ENCODE measurements at regions not wholly inside any gene's neighbourhood (a gene's known extent, or its start where the extent isn't known, plus 50 kb on each side); places are given as distances from the start of the nearest gene placed in this dataset.
"Not testable (repeated sequence)": the region's sequence is repeated elsewhere in the genome, so short reads cannot be mapped to it uniquely, and the experiment has no call there.

DNA sequence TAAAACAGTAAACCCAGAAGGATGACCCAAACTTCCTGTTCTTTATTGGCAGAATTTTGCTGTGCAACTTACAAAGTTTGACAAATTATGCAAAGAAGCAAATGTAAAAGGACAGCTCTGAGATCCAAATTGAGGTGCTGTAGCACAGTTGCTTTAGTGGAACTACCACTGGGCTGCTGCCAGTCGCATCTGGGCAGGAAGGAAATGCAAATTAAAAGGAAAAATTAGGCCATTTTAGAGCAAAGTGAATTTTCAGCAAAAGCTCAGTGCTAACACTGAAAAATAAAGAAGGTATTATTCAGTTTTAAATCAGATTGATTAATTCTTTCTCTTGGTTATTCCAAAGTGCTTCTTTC is 104.5 kb downstream of the ZMAT3 start:
- DNase-seq (ENCODE audit: low spot score) = no peak
- ATAC-seq = no peak
- intact Hi-C loops (cut with DNase I) = no loop called here

DNA sequence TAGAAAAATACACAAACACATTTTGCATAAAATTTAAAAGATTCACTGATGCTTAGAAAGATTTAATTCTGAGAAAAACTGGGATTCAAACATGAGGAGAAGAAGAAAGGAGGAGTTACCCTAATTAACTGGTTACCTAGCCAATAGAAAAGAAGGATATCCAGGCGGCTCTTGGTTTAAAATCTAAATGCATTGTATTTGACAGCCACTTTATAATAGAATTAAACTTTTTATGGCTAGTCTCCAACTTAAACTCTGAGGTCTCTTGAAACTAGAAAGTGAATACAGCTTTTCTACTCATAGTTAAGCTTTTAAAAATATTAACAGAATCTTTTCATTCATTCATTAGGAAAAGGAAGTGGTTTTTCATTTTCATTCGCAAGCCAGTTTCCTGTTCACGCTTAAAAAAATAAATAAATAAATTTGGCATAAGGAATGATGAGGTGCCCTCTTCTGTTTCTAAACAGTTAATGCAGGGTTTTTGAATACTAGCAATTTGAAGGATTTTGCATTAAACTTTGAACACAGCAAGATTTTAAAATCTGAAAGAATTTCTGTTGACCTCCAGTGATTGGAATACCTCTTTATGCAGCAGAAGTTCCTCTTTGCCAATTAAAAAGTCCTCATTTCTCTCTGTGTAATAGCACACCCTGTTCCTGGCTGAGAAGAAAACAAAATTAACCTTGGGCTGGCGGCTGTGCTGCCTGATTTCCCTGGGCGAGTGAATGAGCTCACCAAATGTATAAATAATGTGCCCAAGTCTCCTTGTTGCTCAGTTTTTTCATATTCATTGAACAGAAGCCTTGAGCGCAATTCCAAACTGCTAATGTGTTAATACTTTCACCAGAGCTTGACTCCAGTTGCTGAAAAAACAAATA is 105.1 kb downstream of the ZMAT3 start:
- peak; percentile 70 for ATAC-seq
- DNase-seq (ENCODE audit: low spot score) = no peak
- intact Hi-C loops (cut with DNase I) = no loop called here

DNA sequence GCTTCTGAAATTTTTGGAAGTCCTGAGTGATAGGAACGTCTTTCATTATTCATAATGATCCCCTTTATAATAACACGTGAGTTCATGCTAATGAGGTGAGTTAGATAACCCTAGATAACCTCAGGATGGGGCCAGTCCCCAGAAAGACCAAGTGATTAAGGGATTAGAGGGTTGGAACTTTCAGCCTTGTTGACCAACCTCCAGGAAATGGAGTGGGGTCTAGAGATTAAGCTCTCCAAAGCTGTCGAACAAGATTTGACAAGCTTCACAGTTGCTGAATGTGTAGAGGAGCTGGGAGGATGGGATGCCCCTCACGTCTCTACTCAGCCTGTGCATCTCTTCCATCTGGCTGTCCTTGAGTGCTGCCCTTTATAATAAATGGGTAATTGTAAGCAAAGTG is 107.1 kb downstream of the ZMAT3 start:
- DNase-seq (ENCODE audit: low spot score) = no peak
- intact Hi-C loops (cut with DNase I) = no loop called here
- no peak for ATAC-seq

DNA sequence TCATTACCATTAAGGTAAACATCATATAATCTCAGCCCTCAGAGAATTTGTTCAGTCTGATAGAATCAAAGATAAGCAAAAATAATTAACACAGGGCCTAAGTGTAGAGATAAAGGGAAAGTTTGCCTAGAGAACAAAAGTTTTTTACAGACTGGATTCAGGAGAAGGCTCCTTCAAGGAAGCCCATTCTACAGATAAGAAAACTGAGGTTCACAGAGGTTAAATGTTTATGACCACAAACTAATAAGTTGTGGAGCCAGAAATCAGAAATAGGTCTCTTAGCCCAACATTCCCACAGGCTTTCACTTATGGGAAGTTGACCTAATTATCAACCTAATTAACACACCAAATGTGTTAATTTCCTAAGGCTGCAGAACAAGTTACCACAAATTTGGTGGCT is 110.7 kb downstream of the ZMAT3 start:
- intact Hi-C loops (cut with DNase I) = no loop called here
- ATAC-seq (no peak), DNase-seq (ENCODE audit: low spot score) (no peak)

DNA sequence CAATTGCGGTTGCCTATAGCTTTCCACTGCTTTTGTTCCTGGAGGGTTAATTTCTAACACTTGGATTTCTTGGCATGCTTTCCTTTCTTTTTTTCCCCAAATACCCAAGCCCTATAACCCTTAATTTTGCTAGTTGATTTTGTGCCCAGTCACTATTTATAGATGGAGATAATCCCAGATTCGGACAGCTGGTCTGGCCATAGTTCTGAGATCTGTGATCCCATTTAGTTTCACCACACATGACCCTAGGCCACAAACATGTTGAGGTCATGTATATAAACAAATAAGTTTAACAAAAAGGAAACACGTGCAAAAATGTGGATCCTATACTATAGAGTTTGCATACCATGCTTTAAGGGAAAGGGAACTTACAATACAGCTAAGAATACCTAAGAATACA is 111.4 kb downstream of the ZMAT3 start:
- DNase-seq (ENCODE audit: low spot score) (no peak), ATAC-seq (no peak)
- intact Hi-C loops (cut with DNase I) = no loop called here

DNA sequence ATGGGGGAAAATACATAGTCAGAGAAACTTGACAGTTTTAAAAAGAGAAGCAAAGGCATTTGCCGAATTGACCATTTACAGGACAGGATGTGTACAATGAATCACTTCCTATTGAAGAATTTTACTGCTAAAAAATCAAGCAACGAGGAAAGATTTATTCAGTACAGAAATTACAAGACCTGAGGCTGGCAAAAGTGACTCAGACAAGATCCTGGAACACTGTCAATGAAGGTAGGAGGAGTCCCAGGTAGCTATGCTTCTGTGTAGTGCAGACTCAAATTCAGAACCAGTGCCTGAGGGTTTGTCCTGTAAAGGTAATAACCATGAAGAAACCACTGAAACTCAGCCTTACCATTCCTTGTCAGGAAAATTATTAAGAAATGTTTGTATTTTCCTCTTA is 120.9 kb downstream of the ZMAT3 start:
- ATAC-seq = no peak
- no peak for DNase-seq (ENCODE audit: low spot score)
- intact Hi-C loops (cut with DNase I) = no loop called here

DNA sequence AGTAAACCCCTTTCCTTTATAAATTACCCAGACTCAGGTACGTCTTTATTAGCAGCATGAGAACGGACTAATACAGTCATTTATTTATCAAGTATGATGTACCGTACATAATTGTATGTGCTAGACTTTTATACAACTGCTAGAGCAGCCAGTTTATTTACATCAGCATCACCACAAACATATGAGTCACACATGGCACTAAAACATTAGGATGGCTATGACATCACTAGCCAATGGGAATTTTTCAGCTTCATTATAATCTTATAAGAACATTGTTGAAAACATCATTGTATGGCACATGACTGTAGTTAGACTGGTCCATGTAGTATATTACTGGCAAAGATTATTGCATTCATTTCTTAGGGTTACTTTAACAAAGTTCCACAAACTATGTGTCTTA is 121.7 kb downstream of the ZMAT3 start:
- DNase-seq (ENCODE audit: low spot score) (no peak), ATAC-seq (no peak)
- intact Hi-C loops (cut with DNase I) = no loop called here

DNA sequence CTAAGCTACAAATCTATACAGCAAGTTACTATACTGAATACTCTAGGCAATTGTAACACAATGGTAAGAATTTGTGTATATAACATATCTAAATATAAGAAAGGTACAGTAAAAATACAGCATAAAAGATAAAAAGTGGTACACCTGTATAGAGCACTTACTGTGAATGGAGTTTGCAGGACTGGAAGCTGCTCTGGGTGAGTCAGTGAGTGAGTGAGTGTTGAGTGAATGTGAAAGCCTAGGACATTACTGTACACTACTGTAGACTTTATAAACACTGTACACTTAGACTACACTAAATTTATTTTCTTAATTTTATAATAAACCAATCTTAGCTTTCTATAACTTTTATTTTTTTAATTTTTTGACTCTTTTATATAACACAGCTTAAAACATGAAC is 123.1 kb downstream of the ZMAT3 start:
- intact Hi-C loops (cut with DNase I) = no loop called here
- ATAC-seq = no peak
- DNase-seq (ENCODE audit: low spot score) = no peak

DNA sequence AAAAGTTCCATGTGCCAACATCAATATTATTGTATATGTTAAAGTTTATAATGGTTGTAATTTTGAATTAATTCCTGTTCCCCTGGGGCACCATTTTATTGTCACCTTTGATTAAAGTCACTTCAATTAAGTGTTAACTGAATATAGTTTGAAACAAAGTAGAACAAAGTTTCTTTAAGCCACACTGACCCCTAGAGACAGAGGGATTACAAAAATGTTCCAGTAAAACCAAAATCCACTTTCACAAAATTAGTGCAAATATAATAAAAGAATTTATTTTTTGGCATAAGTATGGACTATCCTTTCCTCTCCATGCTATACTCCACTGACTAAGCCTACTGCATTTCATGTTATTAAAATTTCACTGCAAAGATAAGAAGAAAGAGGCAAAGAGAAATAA is 123.9 kb downstream of the ZMAT3 start:
- ATAC-seq = no peak

DNA sequence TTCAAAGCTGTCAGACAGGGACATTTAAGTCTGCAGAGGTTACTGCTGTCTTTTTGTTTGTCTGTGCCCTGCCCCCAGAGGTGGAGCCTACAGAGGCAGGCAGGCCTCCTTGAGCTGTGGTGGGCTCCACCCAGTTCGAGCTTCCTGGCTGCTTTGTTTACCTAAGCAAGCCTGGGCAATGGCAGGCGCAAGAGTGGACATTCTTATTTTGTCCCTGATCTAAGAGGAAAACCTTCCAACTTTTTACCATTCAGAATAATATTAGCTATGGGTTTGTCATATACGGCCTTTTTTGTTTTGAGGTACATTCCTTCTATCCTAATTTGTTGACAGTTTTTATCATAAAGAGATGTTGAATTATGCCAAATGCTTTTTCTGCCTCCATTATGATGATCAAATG is 129.3 kb downstream of the ZMAT3 start:
- intact Hi-C loops (cut with DNase I); DNase-seq (ENCODE audit: low spot score); ATAC-seq: not testable (repeated sequence)

More for the DNA sequence above, 123.9 kb downstream of the ZMAT3 start:
- no peak for DNase-seq (ENCODE audit: low spot score)
- intact Hi-C loops (cut with DNase I) = no loop called here

DNA sequence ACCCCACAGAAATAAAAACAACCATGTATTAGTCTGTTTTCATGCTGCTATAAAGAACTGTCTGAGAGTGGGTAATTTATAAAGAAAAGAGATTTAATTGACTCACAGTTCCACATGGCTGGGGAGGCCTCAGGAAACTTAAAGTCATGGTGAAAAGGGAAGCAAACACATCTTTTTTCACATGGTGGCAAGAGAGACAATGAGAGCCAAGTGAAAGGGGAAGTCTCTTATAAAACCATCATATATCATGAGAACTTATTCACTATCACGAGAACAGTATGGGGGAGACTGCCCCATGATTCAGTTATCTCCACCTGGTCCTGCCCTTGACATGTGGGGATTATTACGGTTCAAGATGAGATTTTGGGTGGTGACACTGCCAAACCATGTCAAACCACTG is 141.5 kb downstream of the ZMAT3 start:
- no peak for DNase-seq (ENCODE audit: low spot score)
- intact Hi-C loops (cut with DNase I) = no loop called here
- ATAC-seq = no peak

DNA sequence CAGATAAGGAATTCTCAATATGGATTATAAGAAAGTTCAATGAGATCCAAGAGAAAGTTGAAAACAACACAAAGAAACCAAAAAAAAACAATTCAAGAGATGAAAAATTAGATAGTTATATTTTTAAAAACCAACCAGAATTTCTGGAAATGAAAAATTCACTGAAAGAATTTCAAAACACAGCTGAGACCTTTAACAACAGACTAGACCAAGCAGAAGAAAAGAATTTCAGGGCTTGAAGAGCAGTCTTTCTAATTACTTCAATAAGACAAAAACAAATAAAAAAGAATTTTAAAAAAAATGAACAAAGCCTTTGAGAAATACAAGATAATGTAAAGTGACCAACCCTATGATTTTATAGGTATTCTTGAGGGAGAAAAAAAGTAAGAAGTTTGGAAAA is 155.4 kb downstream of the ZMAT3 start:
- intact Hi-C loops (cut with DNase I) = no loop called here
- ATAC-seq (no peak), DNase-seq (ENCODE audit: low spot score) (no peak)

DNA sequence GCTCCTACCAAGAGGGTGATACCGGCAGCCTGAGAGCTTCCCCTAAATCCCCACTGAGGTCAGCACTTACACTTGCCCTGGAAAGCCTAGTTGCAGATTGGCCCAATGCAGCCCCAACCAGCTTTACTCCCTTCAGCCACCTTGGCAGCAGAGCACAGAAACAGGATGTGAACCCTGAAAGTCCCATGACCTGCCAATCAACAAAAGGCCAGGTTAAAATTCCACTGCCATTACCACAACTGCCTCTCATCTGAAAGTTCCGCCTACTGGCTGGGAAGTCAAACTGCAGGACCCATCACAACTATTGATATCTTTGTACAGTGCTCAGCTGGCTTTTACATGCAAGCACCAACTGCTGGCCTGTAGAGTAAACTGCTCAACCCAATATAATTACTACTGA is 156.2 kb downstream of the ZMAT3 start:
- no peak for DNase-seq (ENCODE audit: low spot score)
- intact Hi-C loops (cut with DNase I) = no loop called here
- ATAC-seq = no peak

DNA sequence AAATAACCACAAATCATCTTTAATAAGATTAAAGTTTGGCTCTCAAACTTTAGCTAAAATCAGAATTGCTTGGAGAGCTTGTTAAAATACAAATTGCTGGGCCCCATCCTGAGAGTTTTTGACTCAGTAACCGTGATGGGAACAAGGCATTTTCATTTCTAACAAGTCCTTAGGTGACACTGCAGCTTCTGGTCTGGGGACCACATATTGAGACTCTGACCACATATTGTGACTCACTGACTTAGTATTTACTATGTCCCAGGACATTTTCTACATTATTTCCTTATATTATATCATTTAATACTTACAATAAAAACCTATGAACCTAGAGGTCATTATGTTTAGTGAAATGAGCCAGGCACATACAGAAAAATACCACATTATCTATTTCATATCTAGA is 164.5 kb downstream of the ZMAT3 start:
- intact Hi-C loops (cut with DNase I) = no loop called here
- DNase-seq (ENCODE audit: low spot score) (no peak), ATAC-seq (no peak)

DNA sequence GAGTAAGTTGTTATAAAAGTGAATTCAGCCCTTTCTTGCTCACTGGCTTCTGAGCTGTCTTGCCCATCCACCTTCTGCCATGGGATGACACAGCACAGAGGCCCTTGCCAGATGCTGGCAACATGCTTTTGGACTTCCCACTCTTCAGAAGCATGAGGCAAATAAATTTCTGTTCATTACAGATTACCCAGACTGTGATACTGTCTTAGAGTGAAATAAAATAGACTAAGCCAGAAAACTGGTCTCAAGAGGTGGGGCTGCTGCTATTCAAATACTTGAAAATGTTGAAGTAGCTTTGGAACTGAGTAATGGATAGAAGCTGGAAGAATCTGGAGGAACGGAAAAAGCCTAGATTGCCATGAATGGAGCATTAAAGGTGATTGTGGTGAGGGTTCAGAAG is 170.4 kb downstream of the ZMAT3 start:
- ATAC-seq = no peak
- no peak for DNase-seq (ENCODE audit: low spot score)
- intact Hi-C loops (cut with DNase I) = no loop called here

DNA sequence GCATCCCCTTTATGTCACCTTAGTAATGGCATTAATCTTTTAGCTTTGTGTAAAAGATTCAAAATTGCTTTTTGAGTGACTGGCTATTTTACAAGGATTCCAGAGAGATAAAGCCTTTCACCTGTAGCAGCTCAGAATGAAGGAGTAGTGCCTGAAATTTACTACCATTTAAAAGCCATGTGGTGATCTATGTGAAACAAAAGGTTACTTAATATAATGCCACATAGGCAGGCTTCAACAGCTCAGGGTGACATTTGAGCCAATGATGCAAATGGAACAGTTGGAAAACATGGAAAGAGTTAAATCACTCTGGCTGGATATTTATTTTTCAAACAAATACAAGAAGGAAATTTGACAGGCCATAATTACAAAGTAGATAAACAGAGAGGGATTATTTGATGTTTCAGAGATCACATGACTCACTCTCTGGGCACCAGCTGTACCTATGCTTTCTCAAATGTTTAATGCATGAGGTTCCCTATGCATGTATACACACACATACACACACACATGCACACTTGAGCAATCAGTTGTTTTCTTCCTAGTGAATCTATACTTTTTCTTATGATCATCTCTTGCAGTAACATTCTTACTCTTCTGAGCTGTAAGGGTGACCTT is 171.5 kb downstream of the ZMAT3 start:
- intact Hi-C loops (cut with DNase I) = no loop called here
- no peak for DNase-seq (ENCODE audit: low spot score)
- ATAC-seq = no peak

DNA sequence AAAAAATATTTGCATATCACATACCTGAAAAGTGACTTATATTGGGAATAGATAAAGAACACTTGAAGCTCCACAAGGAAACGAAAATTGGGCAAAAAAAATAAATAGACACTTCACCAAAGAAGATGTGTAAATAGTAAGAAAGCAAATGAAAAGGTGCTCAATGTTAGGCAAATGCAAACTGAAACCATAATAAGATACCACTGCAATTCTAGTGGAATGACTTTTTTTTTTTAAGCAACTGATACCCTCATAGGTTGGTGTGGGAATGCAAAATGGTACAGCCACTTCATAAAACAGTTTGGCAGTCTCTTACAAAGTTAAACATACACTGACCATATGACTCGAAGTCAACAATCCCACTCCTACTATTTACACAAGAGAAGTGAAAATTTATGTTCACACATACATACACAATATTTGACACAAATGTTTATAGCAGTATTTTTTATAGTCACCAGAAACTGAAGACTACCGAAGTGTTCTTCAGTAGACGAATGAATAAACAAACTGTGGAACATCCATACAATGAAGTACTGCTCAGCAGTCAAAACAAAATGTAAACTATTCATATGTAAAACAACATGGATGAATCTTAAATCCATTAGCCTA is 176.3 kb downstream of the ZMAT3 start:
- intact Hi-C loops (cut with DNase I) = no loop called here
- DNase-seq (ENCODE audit: low spot score) (no peak), ATAC-seq (no peak)
